GM12878 (cell line): ENCODE measurements at regions not wholly inside any gene's neighbourhood (a gene's known extent, or its start where the extent isn't known, plus 50 kb on each side); places are given as distances from the start of the nearest gene placed in this dataset.

Experiments used
- BCL11A ChIP-seq: IDR thresholded peaks from 2 replicates; pipeline ENCODE4 v1.6.1; 2011; ENCODE audit warnings: low read depth, low read length
- EP300 ChIP-seq, 2 experiments: fragments of 150-350 bp in 1 of 2; IDR thresholded peaks; 2 replicates each; pipeline ENCODE4 v1.6.1; 2011 to 2012; ENCODE audit warnings: low read depth in 2 of 2, low read length in 2 of 2, borderline replicate concordance in 1 of 2, improper control_type of control experiment in 1 of 2, inconsistent platforms in 1 of 2; ENCODE audit not compliant: control insufficient read depth in 1 of 2
- KDM1A ChIP-seq: fragments of 200-600 bp; sonication (generic); IDR thresholded peaks from 2 replicates; pipeline ENCODE4 v1.6.1; 2016; ENCODE audit warnings: borderline replicate concordance
- SP1 ChIP-seq: IDR thresholded peaks from one replicate; pipeline ENCODE4 v1.6.1; 2011; ENCODE audit warnings: low read depth, low read length
- ZZZ3 ChIP-seq: IDR thresholded peaks from 2 replicates; pipeline ENCODE4 v1.6.1; 2011; ENCODE audit warnings: low read depth; ENCODE audit not compliant: control insufficient read depth, insufficient read length
- TF ChIP-seq, protein P1 (sequence below), 3 experiments: IDR thresholded peaks in 2 of 3; conservative IDR thresholded peaks in 1 of 3; 2 replicates each; pipeline ENCODE4 v1.5.1; 2011; ENCODE audit warnings: low read depth in 3 of 3, low read length in 3 of 3, mild to moderate bottlenecking in 3 of 3, control low read depth in 2 of 3, moderate library complexity in 2 of 3, inconsistent platforms in 1 of 3, mixed read lengths in 1 of 3; ENCODE audit not compliant: control insufficient read depth in 2 of 3, insufficient read depth in 1 of 3; ENCODE audit errors: extremely low read depth in 1 of 3

DNA sequence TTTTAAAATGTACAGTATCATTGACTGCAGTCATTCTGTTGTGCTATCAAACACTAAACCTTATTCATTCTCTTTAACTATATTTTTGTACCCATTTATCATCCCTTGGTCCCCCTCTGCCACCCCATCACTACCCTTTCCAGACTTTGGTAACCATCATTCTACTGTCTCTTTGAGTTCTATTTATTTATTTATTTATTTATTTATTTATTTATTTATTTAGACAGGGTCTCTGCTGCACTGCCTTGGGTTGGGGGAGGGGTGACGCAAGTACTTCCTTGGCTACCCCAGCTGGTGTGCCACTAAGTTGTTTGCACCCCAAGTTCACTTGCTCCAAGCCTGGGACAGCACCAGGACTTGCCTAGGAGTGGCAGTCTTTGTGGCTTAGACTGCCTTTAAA lies 427.8 kb upstream of the NOVA1 start:
- TF ChIP-seq ZZZ3 (no peak), EP300 (IDR thresholded peaks at IDR 0.05; ENCODE audit: borderline replicate concordance in 1 of 2, control insufficient read depth in 1 of 2, low read depth in 2 of 2, low read length in 2 of 2) (no peak), SP1 (no peak), KDM1A (no peak), BCL11A (no peak)
- TF ChIP-seq, protein P1, sequence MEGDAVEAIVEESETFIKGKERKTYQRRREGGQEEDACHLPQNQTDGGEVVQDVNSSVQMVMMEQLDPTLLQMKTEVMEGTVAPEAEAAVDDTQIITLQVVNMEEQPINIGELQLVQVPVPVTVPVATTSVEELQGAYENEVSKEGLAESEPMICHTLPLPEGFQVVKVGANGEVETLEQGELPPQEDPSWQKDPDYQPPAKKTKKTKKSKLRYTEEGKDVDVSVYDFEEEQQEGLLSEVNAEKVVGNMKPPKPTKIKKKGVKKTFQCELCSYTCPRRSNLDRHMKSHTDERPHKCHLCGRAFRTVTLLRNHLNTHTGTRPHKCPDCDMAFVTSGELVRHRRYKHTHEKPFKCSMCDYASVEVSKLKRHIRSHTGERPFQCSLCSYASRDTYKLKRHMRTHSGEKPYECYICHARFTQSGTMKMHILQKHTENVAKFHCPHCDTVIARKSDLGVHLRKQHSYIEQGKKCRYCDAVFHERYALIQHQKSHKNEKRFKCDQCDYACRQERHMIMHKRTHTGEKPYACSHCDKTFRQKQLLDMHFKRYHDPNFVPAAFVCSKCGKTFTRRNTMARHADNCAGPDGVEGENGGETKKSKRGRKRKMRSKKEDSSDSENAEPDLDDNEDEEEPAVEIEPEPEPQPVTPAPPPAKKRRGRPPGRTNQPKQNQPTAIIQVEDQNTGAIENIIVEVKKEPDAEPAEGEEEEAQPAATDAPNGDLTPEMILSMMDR (IDR thresholded peaks at IDR 0.05 in 2 of 3, conservative IDR thresholded peaks at IDR 0.05 in 1 of 3; ENCODE audit: control insufficient read depth in 2 of 3, extremely low read depth in 1 of 3, insufficient read depth in 1 of 3, low read depth in 3 of 3, low read length in 3 of 3) = no peak
